Tongue (tissue), 1 donor: ENCODE measurements at regions not wholly inside any gene's neighbourhood (a gene's known extent, or its start where the extent isn't known, plus 50 kb on each side); places are given as distances from the start of the nearest gene placed in this dataset.

Source experiments
- DNase-seq: peaks from one replicate; pipeline ENCODE4 v3.0.0-alpha.2; 2015

- DNase-seq: no peak
These were observed 98.3 kb upstream of the ATP10B start for GRCh38 chr5:160950311-160950710.

DNA sequence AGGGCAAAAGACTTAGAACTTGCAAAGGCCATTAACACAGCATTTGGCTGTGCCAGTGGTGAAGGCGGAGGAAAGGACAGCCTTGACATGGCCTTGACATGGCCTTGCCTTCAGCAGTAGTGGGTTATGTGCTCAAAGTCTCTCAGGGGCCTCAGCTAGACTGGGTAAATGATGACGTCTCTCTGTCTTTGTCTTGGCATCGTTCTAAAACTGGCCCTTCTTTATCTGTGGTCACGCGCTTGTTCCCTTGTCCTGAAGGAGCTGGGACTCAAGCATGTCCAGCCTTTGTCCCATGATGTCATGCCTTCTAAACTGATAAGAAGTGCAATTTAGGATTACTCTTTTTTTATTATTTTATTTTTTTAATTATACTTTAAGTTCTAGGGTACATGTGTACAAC lies 88.7 kb upstream of the ATP10B start:
- no peak for DNase-seq

GRCh38 chr5:160938532-160938931 lies 86.5 kb upstream of the ATP10B start:
- DNase-seq: no peak

- no peak for DNase-seq
These were observed 85.6 kb upstream of the ATP10B start for GRCh38 chr5:160937570-160937969.

- DNase-seq: no peak
These were observed 83.8 kb upstream of the ATP10B start for GRCh38 chr5:160935776-160936175.

DNA sequence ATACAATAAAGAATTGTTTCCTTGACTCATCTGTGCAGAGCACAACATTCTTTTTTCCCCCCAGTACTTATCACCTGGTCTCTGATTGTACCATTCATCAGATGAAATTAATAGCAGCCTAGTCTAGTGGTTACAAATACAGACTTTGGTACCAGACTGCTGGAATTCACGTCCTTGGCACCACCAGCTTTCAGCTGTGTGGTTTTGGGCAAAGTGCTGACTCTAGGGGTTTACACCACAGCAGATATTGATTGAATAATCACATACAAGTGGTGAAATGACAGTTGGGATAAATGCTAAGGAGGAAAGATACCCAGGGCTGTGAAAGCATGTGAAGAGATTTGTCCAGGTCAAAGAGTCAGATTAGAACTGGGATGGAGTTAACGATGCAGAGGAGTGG lies 79.3 kb upstream of the ATP10B start:
- no peak for DNase-seq

- peak; percentile 81 for DNase-seq
These were observed 78.4 kb upstream of the ATP10B start for GRCh38 chr5:160930406-160930805.

- no peak for DNase-seq
These were observed 77.9 kb upstream of the ATP10B start for GRCh38 chr5:160929906-160930305.

DNA sequence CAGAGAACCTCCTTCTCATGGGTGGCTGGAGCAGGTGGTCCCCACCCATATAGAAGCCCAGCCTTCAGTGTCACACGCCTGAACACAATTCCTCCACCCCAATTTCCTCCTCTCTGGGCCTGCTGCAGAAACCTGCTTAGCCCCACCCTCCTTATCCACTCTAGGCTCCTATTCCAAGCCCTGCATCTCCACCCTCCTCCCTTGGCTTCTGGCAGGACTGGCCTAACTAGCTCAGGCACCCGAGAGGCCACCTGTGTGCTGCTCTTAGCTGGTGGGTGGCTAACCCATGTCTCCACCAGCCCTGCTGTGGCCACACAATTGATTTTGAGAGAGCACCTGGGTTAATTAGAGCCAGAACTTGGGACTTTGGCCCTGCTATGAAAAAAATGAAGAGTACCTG lies 77.3 kb upstream of the ATP10B start:
- no peak for DNase-seq

GRCh38 chr5:160926428-160926827 lies 74.4 kb upstream of the ATP10B start:
- peak; percentile 29 for DNase-seq

DNA sequence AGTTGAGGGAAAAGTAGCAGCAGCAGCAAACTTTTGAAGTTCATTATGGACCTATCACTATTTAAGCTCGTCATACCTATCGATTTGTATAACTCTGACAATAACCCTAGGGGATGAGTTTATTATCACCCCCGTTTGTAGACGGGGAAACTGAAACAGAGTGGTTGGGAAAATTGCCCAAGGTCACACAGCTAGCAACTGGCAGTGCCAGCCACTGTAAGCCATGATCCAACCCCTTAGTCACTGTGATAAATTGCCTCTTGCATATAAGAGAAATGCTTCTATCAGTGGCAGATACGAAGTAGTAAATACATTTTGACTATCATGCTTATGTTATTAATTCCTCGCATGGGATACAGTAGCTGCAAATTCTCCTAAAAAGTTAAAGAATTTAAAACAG lies 73.3 kb upstream of the ATP10B start:
- no peak for DNase-seq

DNA sequence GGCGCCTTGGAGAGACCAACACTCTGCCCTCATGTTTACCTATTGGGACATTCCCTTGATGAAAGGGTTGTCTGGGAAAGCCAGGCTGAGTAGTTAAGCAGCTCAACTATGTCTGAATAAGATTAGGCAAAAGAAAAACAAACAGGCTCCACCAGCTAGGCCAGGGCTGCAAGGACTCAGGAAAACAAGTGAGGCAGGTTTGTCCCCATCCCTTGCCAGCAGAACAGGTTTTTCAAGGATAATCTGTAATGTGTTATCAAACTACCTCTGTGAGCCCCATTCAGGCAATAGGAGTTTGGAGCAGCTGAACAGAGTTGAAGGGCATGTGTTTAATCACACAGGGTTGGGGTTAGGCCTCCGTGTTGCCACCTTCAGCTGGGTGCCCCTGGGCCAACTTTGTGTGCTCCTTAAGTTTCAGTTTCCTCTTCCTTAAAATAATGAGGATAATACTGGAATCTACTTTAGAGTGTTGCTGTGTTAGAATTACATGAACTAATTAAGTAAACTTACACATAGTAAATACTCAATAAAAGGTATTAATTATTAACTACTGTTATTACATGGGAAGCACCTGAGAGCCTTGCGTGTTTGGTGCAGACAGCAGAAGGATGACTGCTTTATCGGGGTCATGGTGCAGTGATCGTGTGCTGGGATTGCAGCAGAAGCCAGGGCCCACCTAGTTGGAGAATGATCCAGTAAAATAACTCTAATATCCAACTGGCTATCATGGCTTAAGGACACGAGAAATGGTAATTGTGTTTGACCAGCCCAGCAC lies 72.1 kb upstream of the ATP10B start:
- peak; percentile 58 for DNase-seq

DNA sequence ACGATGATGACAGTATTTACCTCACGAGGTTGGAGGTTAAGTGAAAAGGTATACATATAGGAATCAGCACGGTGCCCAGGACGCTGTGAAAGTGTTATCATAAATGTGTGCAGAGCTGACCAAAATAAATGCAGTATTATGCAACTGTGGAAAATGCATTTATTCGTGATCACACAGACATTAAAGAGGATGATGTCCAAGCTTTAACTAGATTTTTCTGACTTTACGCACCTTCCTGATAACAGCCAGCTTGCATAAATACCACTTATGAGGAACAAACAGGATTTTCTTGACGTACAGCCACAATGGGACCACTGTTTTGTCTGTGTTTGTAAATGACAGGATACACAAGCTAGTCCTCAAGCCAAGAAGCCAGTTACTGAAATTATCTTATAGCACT lies 71.4 kb upstream of the ATP10B start:
- no peak for DNase-seq

DNA sequence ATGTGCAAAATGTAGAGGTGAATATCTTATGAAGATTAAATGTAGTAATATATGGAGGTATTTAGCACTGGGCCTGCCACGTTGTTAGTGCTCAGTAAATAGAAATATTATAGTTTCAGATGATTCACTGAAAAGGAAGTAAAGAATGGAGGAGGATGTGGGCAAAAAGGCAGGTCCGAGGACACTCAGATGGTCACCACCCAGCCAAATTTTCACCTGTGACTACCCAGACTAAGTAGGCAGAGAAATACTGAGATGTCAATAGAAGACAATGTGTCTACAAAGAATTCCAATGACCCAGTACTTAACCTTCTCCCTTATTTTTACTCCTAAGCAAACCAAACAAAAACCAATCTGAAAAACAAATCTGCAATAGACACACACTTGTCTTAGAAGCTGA lies 70.3 kb upstream of the ATP10B start:
- DNase-seq: no peak

GRCh38 chr5:160921423-160922285 lies 69.6 kb upstream of the ATP10B start:
- no peak for DNase-seq

DNA sequence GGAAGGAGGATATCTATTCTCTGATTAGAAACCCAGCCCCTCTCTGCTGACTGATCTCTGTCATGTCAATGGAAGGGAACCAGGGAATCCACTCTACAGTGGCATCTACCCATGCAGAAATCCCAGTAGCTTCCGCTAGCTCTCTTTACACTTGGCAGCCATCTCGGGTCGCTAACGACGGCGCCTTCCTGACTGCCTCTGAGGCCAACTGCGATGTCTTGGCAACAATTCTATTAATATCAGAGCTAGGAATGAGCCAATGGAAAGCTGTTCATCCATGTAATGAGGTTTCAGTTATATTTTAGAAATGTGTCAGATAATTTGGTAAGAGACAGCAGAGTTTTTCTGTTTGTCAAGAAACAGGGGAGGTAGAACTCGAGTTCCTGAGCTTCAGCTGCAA lies 67.6 kb upstream of the ATP10B start:
- no peak for DNase-seq

- no peak for DNase-seq
These were observed 66.4 kb upstream of the ATP10B start for GRCh38 chr5:160918386-160918785.

DNA sequence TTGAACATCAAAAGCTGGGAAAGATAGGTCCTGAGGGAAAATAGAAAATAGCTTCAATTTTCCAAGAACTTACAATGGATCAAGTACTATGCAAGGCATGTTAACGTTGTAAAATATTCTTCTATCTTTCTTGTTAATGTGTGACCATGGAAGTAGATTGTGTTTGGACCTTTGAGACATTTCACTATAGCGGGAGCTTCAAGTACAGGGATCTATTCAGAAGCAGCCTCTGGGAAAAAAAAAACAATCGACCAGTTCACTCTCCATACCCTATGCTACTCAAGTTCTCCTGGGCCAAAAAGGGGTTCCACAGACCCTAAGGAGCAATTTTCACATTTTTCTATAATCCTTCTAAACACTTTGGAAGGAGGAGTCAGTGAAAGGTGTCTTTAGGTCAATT lies 54.1 kb upstream of the ATP10B start:
- DNase-seq: no peak

GRCh38 chr5:160905285-160905684 lies 53.3 kb upstream of the ATP10B start:
- no peak for DNase-seq

DNA sequence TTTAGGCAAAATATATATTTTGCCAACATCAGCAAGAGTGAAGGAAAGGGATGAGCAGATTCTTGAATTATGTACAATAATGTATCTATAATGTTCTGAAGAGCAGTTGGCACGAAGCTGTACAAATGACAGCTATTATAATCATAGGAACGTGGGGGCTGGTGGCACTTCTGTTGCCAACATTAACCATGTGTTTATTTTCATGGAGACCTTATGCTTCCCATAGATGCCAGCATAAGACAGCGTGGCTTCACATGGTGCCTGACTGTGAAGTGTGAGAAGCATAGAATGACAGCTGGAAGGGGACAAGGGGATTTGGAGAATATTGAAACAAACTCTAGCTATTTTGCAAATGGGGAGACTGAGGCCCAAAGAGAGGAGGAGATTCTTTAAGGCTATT lies 52.6 kb upstream of the ATP10B start:
- DNase-seq: no peak

DNA sequence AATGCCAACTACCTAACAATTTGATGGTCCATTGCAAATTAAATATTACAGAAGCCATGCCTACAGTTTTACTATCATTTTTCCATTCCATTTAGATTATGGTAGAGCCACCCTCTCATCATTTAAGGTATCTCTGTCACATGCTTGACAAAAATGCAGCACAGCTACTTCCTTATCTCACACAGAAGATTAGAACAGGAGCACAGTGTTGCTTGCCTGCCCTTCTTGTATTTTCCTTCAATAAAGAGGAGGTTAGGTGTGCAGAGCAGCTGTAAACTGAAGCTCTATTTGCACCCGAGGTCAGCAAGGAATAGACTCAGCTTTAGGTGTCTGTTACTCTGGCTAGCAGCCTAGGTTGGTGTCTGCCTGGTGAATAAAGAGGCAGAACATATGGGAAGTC lies 51.5 kb upstream of the ATP10B start:
- no peak for DNase-seq

DNA sequence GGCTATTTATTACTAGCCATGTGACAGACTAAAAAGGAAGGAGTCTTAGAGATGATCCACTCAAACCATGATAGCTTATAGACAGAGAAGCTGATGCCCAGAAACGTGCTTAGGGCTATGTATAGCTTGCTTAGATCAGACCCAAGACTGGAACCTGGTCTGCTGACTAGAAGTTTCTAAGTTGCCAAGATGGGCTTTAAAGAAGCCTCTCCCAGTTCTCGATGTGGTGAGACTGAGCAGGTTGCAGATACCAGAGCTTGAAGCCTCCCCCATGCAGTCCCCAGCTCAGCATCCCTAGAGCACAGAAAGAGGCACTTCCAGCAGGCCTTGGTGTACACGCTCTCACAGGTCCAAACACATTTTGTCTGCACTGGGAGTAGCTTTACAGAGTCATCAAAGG lies 51.1 kb upstream of the ATP10B start:
- DNase-seq: peak; percentile 8
